ENCODE measurements at regions not wholly inside any gene's neighbourhood (a gene's known extent, or its start where the extent isn't known, plus 50 kb on each side); places are given as distances from the start of the nearest gene placed in this dataset.

GRCh38 chr5:105968981-105969380, 1701.8 kb downstream of the EFNA5 start:
- TF ChIP-seq CTCF (IDR thresholded peaks at IDR 0.05; ENCODE audit: extremely low read depth, missing control alignments): no peak
- DNase-seq (ENCODE audit: low spot score): no peak

- no peak for TF ChIP-seq CTCF (IDR thresholded peaks at IDR 0.05; ENCODE audit: extremely low read depth, missing control alignments)
These were observed 1707.0 kb downstream of the EFNA5 start for GRCh38 chr5:105963696-105964255.

GRCh38 chr5:105961572-105961971, 1709.2 kb downstream of the EFNA5 start:
- no peak for DNase-seq (ENCODE audit: low spot score)

More at GRCh38 chr5:105963696-105964255, 1707.0 kb downstream of the EFNA5 start:
- DNase-seq (ENCODE audit: low spot score): no peak

GRCh38 chr5:105956456-105957196, 1714.1 kb downstream of the EFNA5 start:
- DNase-seq (ENCODE audit: low spot score): no peak
- no peak for TF ChIP-seq CTCF (IDR thresholded peaks at IDR 0.05; ENCODE audit: extremely low read depth, missing control alignments)

More at GRCh38 chr5:105961572-105961971, 1709.2 kb downstream of the EFNA5 start:
- no peak for TF ChIP-seq CTCF (IDR thresholded peaks at IDR 0.05; ENCODE audit: extremely low read depth, missing control alignments)

GRCh38 chr5:105954341-105954740, 1716.4 kb downstream of the EFNA5 start:
- DNase-seq (ENCODE audit: low spot score): no peak
- TF ChIP-seq CTCF (IDR thresholded peaks at IDR 0.05; ENCODE audit: extremely low read depth, missing control alignments): no peak

GRCh38 chr5:105953616-105954015, 1717.1 kb downstream of the EFNA5 start:
- no peak for DNase-seq (ENCODE audit: low spot score)
- no peak for TF ChIP-seq CTCF (IDR thresholded peaks at IDR 0.05; ENCODE audit: extremely low read depth, missing control alignments)

GRCh38 chr5:105952875-105953274, 1717.9 kb downstream of the EFNA5 start:
- no peak for TF ChIP-seq CTCF (IDR thresholded peaks at IDR 0.05; ENCODE audit: extremely low read depth, missing control alignments)
- DNase-seq (ENCODE audit: low spot score): no peak
